Adrenal gland (tissue), 9 donors: ENCODE measurements at regions not wholly inside any gene's neighbourhood (a gene's known extent, or its start where the extent isn't known, plus 50 kb on each side); places are given as distances from the start of the nearest gene placed in this dataset.

Experiments used
- DNase-seq, 7 donors: peaks; one replicate each; pipeline ENCODE4 v3.0.0-alpha.2; 2019 to 2020
- H3K27ac ChIP-seq, 5 donors: fragments of 200-600 bp; sonication (generic) in 4 of 5; 1 replicate in 3 of 5; 2 replicates in 2 of 5; pipeline versions ENCODE4 v1.5.1 to v1.8.0; 2016 to 2020; ENCODE audit warnings: mild to moderate bottlenecking in 1 of 5
- H3K27me3 ChIP-seq: fragments of 200-600 bp; 2 replicates; pipeline ENCODE4 v1.8.0; 2021
- H3K36me3 ChIP-seq, 2 donors: fragments of 200-600 bp; replicated peaks in 1 of 2; 1 replicate in 1 of 2; 2 replicates in 1 of 2; pipeline versions ENCODE4 v1.5.1 to v1.8.0; 2018 to 2022
- H3K4me1 ChIP-seq, 2 donors: fragments of 200-600 bp; replicated peaks in 1 of 2; 1 replicate in 1 of 2; 2 replicates in 1 of 2; pipeline versions ENCODE4 v1.5.1 to v1.8.0; 2018 to 2021
- H3K4me3 ChIP-seq, 4 donors: fragments of 200-600 bp; sonication (generic) in 3 of 4; one replicate each; pipeline ENCODE4 v1.5.1; 2016 to 2018
- H3K9me3 ChIP-seq, 3 donors: fragments of 200-600 bp; sonication (generic) in 1 of 3; replicated peaks in 1 of 3; 1 replicate in 2 of 3; 2 replicates in 1 of 3; pipeline versions ENCODE4 v1.5.1 to v1.8.0; 2016 to 2021
- POLR2A ChIP-seq, 2 donors: fragments of 450-650 bp; IDR thresholded peaks; one replicate each; pipeline ENCODE4 v1.6.1; 2017; ENCODE audit warnings: antibody characterized with exemption in 2 of 2, mild to moderate bottlenecking in 2 of 2, moderate library complexity in 1 of 2
- WGBS, 4 donors: extraction: QIAGEN DNeasy Blood & Tissue Kit in 2 of 4; methylation state at CpG; one replicate each; pipeline versions ENCODE4 v1.1.5 to v1.1.7; 2013 to 2017; 5-methylcytosine and 5-hydroxymethylcytosine counted together
- intact Hi-C, 2 donors: fragments of 100-400 bp; cut with DNase I; formaldehyde crosslinking; loops; one replicate each; pipeline versions ENCODE4 v1.14.1 to v1.15.0; 2022 to 2023
- TF ChIP-seq, protein P1 (sequence below), 6 experiments: fragments of 450-650 bp in 4 of 6; fragments of 200-600 bp in 2 of 6; sonication (generic) in 1 of 6; IDR thresholded peaks; 1 replicate in 5 of 6; 2 replicates in 1 of 6; pipeline versions ENCODE4 v1.5.1 to v1.8.0; 2016 to 2021; ENCODE audit warnings: antibody characterized with exemption in 6 of 6, mild to moderate bottlenecking in 2 of 6, moderate library complexity in 1 of 6
- donor health status: healthy with polysubstance abuse.
- donor health status: Bipolar disorder and iron deficiency.
- donor health status: DM: yes; HTN: yes; CAD: no.
- donor health status: DM: no; HTN: no; CAD: no.
- donor health status: DM: no; HTN: no; CAD: no.

DNA sequence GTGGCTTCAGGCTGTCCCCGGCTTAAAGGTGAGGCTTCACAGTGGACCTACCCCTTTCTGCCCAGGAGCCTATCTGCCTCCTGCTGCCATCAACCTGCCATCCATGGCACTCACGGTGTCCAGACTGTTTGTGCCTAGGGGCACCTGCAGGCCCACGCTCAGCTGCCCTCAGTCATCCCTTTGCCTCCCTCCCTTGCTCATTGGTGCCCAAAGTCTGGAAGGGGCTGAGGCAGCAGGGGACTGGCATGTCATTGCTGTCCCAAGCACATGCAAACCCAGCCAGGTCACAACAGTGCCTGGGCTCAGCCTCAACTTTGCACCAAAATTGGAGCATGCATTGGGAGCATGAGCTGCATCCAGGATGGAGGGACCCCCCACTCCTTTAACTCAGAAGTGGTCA lies 1142.7 kb upstream of the NCAM2 start:
- Histone ChIP-seq H3K36me3 (no peaks in the 10 kb centered on the region), H3K9me3 (no peaks in the 10 kb centered on the region), H3K4me1 (no peaks in the 10 kb centered on the region), H3K27me3 (no peaks in the 10 kb centered on the region), H3K4me3 (no peak overlapping the region), H3K27ac (no peak overlapping the region)
- no peak for TF ChIP-seq POLR2A (IDR thresholded peaks at IDR 0.05)
- TF ChIP-seq, protein P1, sequence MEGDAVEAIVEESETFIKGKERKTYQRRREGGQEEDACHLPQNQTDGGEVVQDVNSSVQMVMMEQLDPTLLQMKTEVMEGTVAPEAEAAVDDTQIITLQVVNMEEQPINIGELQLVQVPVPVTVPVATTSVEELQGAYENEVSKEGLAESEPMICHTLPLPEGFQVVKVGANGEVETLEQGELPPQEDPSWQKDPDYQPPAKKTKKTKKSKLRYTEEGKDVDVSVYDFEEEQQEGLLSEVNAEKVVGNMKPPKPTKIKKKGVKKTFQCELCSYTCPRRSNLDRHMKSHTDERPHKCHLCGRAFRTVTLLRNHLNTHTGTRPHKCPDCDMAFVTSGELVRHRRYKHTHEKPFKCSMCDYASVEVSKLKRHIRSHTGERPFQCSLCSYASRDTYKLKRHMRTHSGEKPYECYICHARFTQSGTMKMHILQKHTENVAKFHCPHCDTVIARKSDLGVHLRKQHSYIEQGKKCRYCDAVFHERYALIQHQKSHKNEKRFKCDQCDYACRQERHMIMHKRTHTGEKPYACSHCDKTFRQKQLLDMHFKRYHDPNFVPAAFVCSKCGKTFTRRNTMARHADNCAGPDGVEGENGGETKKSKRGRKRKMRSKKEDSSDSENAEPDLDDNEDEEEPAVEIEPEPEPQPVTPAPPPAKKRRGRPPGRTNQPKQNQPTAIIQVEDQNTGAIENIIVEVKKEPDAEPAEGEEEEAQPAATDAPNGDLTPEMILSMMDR (IDR thresholded peaks at IDR 0.05), result no peak
- WGBS, 4 donors, result 84 to 97% (median 89%) methylated on average over 3 of the region's 3 CpGs
- intact Hi-C loops, result no loop called here
- DNase-seq, result no peak

DNA sequence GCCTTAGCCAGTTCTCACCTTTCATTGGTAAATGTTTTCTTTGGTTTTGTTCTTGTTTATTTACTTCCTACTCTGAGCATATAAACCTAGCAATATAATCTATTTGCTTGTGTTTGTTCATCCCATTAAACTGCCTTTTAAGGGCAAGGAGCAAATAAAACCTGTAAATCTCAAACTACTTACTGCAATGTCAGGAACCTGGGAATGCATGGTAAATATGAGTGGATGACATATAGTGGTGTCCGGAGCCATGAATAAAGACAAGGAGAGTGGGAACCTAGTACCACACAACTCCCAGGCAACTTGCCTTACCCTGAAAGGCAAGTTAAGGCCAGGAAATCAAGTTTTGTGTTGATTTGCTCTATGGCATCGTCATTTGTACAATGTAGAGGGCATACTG lies 1133.7 kb upstream of the NCAM2 start:
- no peaks in the 10 kb centered on the region for H3K9me3 ChIP-seq
- 70 to 87% (median 76%) methylated on average over 2 of the region's 2 CpGs for WGBS, 4 donors
- intact Hi-C loops, result no loop called here
- no peaks in the 10 kb centered on the region for H3K4me1 ChIP-seq
- H3K4me3 ChIP-seq, result no peak overlapping the region
- no peak overlapping the region for H3K27ac ChIP-seq
- no peaks in the 10 kb centered on the region for H3K27me3 ChIP-seq
- H3K36me3 ChIP-seq, result no peaks in the 10 kb centered on the region
- TF ChIP-seq, protein P1 (IDR thresholded peaks at IDR 0.05), result no peak
- no peak for TF ChIP-seq POLR2A (IDR thresholded peaks at IDR 0.05)
- DNase-seq, result no peak

- no peak overlapping the region for H3K27ac ChIP-seq
- no peak overlapping the region for H3K4me3 ChIP-seq
- H3K4me1 ChIP-seq, result no peaks in the 10 kb centered on the region
- no peaks in the 10 kb centered on the region for H3K27me3 ChIP-seq
- no peaks in the 10 kb centered on the region for H3K36me3 ChIP-seq
- DNase-seq, result no peak
- no peaks in the 10 kb centered on the region for H3K9me3 ChIP-seq
- no peak for TF ChIP-seq POLR2A (IDR thresholded peaks at IDR 0.05)
- TF ChIP-seq, protein P1 (IDR thresholded peaks at IDR 0.05), result no peak
- intact Hi-C loops, result no loop called here
- WGBS, 4 donors, result 94 to 96% (median 95%) methylated on average over 2 of the region's 2 CpGs
Observed at GRCh38 chr21:19870682-19871081, 1127.5 kb upstream of the NCAM2 start.

DNA sequence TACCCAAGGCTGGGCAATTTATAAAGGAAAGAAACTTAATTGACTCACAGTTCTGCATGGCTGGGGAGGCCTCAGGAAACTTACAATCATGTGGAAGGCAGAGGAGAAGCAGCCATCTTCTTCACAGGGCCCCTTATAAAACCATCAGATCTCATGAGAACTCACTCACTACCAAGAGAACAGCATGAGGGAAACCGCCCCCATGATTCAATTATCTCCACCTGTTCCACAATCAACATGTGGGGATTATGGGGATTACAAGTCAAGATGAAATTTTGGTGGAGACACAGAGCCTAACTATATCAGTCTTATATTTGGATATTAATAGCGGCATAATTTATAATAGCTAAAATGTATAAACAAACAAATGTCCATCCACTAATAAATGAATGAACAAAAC lies 1123.7 kb upstream of the NCAM2 start:
- Histone ChIP-seq H3K36me3 (no peaks in the 10 kb centered on the region), H3K27me3 (no peaks in the 10 kb centered on the region), H3K9me3 (no peaks in the 10 kb centered on the region), H3K4me1 (no peaks in the 10 kb centered on the region), H3K27ac (no peak overlapping the region), H3K4me3 (no peak overlapping the region)
- TF ChIP-seq POLR2A (IDR thresholded peaks at IDR 0.05), result no peak
- TF ChIP-seq, protein P1 (IDR thresholded peaks at IDR 0.05), result no peak
- intact Hi-C loops, result no loop called here
- 83 to 97% (median 91%) methylated on average over 2 of the region's 2 CpGs for WGBS, 4 donors
- DNase-seq, result no peak
